Activated naive CD4-positive, alpha-beta T cell (primary cell): ENCODE measurements at regions not wholly inside any gene's neighbourhood (a gene's known extent, or its start where the extent isn't known, plus 50 kb on each side); places are given as distances from the start of the nearest gene placed in this dataset.

ENCODE experiments used
- DNase-seq, 4 experiments: peaks; one replicate each; lab custom pipeline; 2025; lab: John Stamatoyannopoulos, UW

DNA sequence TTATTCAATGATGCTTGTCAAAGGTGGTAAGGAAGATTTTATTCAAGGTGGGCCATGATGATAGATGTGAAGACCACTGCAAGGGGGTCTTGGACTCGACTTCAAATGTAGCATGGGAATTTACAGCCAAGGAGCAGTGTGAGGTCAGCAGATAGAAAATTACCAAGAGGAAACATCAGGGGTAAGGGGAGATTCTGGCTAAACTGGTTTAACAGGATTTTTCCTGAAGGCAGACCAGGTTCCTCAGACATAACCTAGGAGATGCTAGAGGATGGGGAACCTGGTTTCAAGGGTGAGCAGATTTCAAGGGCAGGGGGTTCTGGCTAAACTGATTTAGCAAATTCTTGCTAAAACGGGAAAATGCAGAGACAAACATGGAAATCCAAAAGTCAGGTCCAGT is 464.9 kb downstream of the TAFA4 start:
- no peak for DNase-seq

DNA sequence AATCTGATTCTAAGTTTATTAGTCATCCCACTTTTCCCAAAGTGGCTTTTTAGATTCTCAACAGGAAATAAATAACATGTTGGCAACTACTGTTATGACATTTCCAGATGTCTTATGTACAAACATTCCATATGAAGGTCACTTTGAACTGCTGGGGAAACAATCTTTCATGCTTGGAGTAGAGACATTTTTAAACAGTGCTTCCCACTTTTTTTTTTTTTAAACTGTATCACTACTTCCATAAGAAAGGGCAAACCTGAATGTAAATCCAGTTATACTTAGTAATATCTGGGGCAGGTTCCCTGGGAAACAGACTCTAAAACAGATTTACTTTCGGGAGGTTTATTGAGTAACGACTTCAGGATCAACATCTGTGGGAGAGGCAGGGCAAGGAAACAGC is 473.8 kb downstream of the TAFA4 start:
- DNase-seq: no peak

DNA sequence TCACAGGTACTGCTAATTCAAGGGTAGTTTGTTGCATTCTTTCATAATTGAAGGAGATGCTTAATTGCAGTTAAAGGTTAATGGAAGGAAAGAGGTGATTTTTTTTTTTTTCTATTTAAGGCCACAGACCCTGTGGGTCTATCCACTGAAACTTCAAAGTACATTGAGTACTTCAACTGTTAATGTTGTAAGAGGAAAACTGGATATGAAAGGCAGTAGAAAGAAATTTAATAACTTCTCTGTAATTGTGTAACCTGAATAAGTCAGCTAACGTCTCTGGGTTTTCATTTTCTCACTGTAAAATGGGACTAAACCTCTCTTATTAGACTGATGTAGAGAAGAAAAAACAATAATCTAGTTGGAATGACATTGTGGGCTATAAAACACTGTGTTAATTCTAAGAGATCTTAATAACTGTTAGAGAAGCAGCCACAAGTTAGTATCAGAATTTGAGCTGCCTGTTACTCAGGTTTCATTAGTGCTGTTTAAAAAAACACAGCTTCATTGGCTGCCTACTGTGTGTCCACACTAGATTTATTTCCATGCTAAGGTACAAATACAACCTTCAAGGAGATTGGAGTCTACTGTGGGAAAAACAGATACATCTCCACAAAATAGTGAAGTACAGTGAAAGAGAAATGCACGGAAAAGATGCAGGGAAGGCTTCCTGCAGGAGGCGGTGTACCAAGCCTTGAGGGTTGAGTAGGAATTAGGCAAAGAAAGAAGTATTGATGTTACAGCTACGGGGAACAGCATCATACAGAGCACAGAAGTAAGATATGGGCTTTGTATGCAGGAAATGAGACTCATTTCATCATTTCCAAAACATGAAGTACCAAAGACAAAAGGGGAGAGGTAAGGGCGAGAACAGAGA is 483.6 kb downstream of the TAFA4 start:
- no peak for DNase-seq

DNA sequence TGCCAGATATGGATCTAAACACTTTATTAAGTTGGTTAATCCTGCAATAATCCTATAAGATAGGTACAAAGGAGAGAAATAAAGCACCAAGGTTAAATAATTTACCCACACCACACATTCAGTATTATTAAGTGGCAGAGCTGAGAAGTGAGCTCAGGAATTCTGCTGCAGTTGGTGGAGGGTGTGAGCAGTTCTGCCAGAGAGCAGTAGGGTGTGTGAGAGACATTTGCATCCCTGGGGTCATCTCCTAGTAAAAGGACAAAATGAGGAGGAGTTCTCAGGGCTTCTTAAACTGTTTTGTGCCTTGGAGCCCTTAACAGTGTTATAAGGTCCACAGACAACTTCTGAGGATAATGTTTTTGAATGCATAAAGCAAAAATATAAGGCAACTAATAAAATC is 484.5 kb downstream of the TAFA4 start:
- DNase-seq: no peak

DNA sequence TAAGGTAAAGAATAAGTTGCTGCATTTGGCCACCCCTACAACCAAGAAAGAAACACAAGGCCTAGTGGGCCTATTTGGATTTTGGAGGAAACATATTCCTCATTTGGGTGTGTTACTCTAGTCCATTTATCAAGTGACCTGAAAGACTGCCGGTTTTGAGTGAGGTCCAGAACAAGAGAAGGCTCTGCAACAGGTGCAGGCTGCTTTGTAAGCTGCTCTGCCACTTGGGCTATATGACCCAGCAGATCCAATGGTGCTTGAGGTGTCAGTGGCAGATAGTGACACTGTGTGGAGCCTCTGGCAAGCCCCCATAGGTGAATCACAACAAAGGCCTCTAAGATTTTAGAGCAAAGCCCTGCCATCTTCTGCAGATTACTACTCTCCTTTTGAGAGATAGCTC is 491.3 kb downstream of the TAFA4 start:
- no peak for DNase-seq

DNA sequence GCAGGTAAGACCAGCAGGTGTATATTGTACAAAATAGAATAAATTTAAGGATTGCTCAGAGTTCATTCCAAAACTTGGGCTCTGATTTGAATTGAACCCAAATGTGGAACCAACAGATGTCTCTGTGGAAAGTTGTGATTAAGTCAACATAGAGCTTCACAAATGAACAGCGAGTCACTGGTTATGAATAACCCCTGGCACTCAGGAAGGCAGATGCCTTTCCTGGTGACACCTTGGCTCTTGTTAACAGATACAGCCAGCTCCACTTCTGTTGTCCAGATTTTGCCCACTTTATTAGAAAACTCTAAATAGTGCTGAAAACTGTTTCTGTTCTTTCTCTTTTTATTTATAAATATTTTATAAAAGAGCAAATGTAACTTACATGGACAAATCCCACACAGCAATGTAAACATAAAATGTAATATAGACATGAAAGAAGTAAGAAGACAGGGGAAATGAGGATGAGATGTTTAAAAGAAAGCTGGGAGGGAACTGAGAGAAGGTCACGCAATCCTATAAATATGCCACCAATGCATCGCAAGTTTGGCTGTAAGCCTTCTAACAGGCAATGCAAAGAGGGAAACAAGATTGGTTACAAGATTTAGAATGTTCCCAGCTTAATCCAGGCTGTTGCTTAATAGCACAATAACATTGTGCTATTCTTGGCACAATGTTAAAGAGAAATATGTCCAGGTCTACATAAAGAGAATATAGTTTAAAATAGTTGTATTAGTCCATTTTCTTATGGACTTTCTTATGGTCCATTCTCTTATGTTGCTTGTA is 495.5 kb downstream of the TAFA4 start:
- DNase-seq: no peak

DNA sequence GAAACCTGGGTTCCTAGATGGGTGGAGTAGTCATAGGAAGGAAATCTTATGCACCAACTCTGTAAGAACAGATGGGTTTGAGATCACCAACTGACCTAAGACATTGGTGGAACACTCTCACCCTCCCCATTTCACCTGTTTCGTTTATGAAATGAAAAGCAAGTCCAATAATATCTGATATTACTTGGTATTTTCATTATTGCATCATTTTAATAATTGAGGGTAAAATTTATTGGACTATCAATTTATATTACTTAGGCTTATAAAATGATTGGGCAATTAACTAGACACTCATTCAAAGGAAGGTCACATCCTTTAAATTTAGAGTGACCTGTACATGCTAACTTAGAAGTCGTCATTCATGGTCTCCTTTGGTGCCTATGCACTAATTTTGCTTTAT is 503.9 kb downstream of the TAFA4 start:
- no peak for DNase-seq

DNA sequence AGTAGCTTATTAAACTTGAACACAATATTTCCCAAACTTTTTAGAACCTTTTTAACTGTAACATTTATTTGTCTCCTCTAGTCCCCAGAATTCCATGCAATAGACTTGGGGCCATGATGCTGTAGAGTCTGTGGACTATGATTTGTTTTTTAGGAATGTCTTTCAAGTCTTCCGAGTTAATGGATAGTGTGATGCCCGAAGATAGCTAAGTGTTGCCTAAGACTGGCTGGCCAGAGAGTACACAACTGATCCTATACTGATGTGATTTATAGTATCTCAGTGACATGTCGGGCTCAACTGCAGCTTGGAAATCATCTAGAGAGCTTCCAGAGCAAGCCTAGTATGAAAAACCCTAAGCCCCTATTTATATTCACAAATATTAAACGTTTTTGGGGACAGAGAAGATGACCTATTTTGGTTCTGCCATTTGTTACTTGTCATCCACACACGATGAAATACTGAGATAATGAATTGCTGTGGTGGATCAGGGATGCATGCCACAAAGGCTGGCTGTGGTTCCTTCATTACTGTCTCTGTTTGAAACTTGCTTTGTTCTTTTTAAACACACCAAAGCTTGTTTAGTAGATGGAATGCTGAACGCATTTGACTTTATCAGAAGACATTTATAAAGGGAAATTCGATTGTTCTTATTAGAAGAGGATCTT is 507.4 kb downstream of the TAFA4 start:
- no peak for DNase-seq

DNA sequence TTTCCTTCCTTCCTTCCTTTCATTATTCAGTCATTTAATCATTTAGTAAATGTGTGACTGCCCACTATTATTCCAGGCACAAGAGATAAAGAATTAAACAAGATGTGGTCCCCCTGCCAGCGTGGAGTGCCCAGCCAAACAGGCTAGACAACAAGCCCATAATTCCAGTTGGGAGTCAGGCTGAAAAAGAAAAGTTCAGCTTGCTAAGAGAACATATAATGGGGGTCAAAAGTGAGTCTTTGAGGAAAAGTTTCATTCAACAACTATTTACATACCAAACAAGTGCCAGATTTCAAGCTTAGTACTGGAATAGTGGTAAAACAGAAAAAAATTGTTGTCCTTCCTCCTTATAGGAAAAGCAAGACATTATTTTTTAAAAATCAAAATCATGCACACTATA is 523.7 kb downstream of the TAFA4 start:
- no peak for DNase-seq

DNA sequence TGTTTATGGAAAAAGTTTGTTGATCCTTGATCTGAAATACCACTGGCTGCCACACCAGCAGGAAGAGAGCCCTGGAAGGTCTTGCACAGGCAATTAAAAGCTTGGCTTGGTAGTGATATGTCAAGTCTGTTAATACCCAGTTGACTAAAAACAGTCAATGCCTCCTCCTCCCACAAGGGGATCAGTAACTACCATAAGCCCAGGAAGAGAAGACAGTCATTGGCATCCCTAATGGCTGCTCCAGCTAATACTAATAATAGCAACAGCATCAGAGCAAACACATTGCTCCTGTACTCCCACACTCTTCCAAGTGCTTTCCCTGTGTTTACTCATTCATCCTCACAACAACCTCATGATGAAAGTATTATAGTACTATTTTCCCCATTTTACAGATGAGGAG is 528.6 kb downstream of the TAFA4 start:
- no peak for DNase-seq

DNA sequence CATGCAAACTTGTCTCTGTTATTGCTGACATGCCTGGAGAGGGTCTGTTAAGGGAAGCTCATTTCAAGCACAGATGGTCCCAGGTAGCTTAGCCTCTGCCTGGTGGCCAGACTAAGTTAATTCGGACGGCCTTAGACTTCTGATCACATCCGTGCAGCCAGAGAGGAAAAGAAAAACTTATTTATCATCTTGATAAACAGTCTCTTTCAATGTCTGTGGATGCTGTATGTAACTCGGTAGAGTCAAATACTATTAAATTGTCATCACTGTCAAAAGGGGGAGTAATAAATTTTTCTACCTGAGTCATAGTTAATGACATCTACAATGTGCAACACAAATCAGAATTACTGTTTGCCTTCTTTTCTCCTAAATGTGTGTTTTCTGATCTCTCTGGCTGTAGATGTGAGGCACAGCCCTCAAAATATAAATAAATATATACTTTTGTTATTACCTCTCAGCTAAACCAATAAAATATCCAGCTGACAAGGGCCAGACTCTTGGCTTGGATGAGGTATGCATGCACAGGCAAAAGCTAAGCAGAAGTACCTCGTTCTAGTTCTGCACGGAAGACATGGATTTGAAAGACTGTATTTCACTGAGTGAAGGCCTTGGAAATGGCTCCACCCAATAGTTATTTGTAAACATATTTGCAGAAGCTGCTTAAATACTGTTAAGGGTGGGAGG is 530.0 kb downstream of the TAFA4 start:
- DNase-seq: no peak

DNA sequence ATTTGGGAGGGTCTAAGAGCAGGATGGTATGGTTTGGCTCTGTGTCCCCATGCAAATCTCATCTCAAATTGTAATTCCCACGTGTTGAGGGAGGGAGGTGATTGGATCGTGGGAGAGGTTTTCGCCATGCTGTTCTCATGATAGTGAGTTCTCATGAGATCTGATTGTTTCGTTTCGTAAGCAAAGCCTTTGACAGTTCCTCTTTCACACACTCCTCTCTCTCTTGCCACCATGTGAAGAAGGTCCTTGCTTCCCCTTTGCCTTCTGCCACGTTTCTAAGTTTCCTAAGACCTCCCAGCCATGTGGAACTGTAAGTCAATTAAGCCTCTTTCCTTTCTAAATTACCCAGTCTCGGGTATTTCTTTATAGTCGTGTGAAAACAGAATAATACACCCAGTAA is 553.7 kb downstream of the TAFA4 start:
- no peak for DNase-seq

DNA sequence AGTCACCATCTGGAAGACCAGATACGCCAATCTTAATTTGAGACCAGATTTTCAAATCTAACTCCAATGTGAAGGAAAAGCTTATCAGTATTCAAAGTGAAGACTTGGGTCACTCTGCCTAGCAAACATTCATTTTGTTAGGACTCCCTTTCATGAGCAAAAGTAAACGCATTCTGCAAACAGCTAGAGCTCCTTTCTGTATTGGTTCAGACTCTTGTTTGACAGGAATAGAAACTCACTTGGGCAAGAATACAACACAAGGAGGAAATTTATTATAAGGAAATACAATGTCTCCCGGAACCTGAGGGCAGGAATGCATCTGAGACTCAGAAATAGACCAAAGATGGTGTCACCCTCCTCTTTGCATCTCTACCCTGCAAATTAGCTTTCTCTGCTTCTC is 558.6 kb downstream of the TAFA4 start:
- DNase-seq: no peak

DNA sequence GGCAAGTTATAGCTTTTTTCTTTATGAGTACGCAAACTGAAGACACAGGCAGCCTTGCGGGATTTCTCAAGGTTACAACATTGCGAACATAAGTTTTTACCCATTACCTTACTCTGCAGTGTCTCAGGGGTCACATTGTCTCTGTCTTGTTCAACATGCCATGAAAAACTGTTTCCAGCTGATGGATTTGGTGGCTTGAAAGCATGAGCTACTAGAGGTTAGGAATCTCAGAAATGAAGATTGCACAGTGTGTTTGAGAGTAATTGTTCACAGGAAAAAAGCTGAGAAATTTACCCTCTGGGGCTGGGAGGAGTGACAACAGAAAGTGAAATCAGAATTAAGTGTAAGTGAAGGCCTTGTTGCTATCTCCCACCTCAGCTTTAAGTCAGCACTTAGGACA is 568.6 kb downstream of the TAFA4 start:
- DNase-seq: no peak

DNA sequence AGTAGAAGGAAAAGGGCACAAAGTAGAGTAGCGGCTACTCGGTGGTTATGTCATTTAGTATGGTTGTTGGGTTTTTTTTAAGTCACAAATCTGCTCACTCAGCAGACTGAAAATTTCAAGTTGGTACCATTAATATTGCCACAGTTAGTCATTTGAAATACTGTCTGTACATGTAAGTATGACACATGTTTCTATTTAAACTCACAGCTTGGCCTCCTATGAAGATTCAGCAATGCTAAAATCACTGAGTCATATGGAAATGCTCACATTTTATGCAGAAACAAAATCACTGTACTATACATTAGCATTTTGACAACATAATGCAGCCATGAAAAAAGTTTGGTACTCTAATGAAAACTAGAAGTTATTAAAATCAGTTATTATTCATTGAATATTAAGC is 571.9 kb downstream of the TAFA4 start:
- DNase-seq: no peak

DNA sequence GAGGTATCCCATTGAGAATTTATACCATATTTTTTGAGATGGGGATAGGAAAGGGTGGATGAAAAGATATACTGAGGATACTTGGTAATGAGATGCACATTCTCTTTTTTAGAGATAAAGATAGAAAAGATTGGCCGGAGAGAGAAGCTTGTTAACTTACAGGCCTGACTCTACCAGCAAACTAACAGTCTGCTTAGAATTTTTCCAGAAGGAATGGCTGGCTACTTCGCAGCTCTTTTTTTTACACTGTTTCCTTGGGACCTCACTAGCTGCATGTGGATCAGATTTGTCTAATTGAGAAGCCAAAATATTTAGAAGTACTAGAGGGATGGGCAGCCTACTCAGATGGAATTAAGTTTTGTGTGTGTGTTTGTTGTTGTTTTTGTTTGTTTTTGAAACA is 586.6 kb downstream of the TAFA4 start:
- DNase-seq: no peak

DNA sequence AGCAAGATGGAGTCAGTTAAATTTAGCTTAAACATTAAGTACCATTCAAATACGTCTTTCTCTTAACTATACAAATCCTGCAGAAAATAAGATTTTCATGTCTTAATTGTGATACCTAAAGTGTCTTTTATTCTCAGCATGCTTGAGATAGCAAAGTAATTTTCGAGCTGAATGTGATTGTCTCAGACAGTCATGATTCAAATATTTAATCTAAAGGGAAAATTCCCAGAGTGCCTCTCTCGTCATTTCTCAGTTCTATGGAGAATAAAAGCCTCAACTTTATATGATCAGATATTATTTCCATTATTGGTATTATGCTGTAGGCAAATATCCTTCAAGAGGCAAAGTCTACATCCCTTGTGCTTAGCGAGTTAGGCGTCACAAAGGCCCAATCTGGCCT is 589.9 kb downstream of the TAFA4 start:
- DNase-seq: no peak

DNA sequence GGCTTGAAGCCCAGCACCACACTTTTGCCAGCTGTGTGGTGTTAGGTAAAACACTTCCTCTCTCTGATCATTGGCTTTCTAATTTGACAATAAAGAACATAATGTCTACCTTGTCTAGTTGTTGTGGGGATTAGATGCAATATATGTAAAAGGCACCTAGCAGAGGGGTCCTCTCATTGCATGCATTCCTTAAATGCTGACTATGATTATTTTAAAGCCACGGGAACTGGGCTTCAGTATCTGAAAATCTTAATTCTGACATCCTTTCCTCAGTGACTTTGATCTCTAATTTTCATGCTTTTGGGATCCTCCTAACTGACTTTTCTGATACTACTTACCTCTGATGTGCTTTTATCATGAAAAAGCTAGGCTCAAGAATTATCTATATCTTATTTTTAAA is 596.3 kb downstream of the TAFA4 start:
- no peak for DNase-seq

DNA sequence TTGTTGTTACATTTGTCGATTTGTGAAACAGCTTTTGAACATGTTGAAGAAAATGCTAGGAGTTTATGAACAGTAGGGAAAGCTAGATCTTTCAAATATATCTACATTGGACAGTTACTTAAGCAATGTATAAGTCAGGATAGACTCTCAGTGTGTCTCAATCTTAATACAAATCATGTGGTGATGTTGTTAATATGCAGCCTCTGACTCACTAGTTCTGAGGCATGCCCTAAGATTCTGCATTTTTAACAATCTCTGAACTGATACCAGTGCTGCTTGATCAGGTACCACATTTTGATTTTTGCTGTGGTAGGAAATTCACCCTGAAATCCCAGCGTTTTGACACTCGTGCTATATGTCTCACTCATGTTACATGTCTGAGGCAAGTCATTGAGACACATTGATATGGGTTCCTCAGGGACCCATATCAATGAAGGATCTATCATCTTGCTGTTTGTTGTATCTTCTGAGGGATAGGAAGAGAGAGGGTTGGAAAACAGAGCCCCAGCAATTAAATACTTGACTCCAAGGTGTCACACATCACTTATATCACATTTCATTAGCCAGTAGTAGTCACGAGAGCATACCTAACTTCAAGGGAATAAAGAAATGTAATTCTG is 597.9 kb downstream of the TAFA4 start:
- no peak for DNase-seq

DNA sequence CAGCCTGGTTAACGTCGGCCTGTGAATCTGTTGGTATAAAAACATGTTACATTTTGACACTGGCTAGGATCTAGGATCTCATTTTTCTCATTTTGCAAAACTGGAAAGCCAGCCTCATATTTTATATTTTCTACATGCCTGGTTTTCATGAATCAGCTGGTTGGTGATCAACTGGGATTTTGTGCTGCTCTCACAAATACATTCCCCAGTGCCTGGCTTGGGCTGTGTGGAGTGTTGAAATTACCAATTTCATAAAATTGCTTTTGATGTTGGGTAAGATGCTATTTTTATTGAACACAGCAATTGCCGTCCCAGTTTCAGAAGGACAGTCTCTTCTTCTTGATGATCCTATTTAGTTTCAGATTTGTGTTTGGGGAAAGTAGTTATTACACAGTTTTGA is 604.3 kb downstream of the TAFA4 start:
- DNase-seq: no peak

DNA sequence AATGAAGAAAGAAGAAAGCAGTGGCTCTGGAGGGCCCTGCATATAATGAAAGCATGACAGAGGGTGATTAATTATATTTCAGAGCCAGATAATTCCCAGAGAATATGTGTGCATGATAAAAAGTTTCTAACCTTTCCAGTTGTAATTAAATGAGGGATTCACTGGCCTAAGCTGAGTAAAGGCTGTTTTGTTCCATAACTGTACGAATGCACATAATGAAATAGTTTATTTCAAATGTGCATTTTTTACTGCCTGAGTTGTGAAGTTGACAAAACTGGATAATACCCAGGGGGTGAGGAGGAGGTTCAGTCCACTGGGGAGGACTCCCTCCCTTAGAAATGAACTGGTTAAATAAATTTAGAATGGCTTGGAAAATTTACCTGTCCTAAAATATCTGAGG is 616.4 kb downstream of the TAFA4 start:
- no peak for DNase-seq

DNA sequence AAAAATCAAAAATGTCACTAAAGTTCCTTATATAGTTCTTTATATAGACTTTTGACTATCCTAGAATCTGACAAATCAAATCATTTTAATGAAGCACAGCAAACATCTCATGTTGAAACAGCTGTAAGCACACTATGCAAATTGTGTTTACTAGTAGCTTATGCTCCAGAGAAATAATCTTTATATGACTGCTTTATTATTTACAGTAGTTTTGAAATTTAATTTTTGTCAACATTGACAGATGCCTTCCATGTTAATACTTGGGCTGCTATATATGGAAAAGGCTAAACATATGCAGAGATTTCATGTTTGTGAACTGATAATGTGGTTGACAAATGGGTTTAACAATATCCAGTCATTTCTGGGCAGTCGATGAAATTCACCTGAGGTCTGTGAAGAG is 616.8 kb downstream of the TAFA4 start:
- DNase-seq: no peak
